ENCODE measurements at regions not wholly inside any gene's neighbourhood (a gene's known extent, or its start where the extent isn't known, plus 50 kb on each side); places are given as distances from the start of the nearest gene placed in this dataset.

GRCh38 chr4:17094159-17094875 lies 195.9 kb upstream of the LDB2 start:
- TF ChIP-seq CTCF (IDR thresholded peaks at IDR 0.05; ENCODE audit: low read depth, low read length, missing control alignments) = no peak
- DNase-seq (ENCODE audit: extremely low read depth, low read depth) = no peak
- no peak overlapping the region for H3K4me3 ChIP-seq (replicated peaks; ENCODE audit: low read depth, low read length)

GRCh38 chr4:17093481-17093880 lies 195.0 kb upstream of the LDB2 start:
- DNase-seq (ENCODE audit: extremely low read depth, low read depth) = no peak
- no peak for TF ChIP-seq CTCF (IDR thresholded peaks at IDR 0.05; ENCODE audit: low read depth, low read length, missing control alignments)
- no peak overlapping the region for H3K4me3 ChIP-seq (replicated peaks; ENCODE audit: low read depth, low read length)

GRCh38 chr4:17092736-17093437 lies 194.4 kb upstream of the LDB2 start:
- TF ChIP-seq CTCF (IDR thresholded peaks at IDR 0.05; ENCODE audit: low read depth, low read length, missing control alignments) = no peak
- DNase-seq (ENCODE audit: extremely low read depth, low read depth) = no peak
- H3K4me3 ChIP-seq (replicated peaks; ENCODE audit: low read depth, low read length) = no peak overlapping the region

GRCh38 chr4:17091104-17091503 lies 192.7 kb upstream of the LDB2 start:
- DNase-seq (ENCODE audit: extremely low read depth, low read depth) = no peak
- H3K4me3 ChIP-seq (replicated peaks; ENCODE audit: low read depth, low read length) = no peak overlapping the region
- no peak for TF ChIP-seq CTCF (IDR thresholded peaks at IDR 0.05; ENCODE audit: low read depth, low read length, missing control alignments)

GRCh38 chr4:17090063-17090462 lies 191.6 kb upstream of the LDB2 start:
- H3K4me3 ChIP-seq (replicated peaks; ENCODE audit: low read depth, low read length) = no peak overlapping the region
- TF ChIP-seq CTCF (IDR thresholded peaks at IDR 0.05; ENCODE audit: low read depth, low read length, missing control alignments) = no peak
- no peak for DNase-seq (ENCODE audit: extremely low read depth, low read depth)

- TF ChIP-seq CTCF (IDR thresholded peaks at IDR 0.05; ENCODE audit: low read depth, low read length, missing control alignments) = no peak
- no peak for DNase-seq (ENCODE audit: extremely low read depth, low read depth)
- no peak overlapping the region for H3K4me3 ChIP-seq (replicated peaks; ENCODE audit: low read depth, low read length)
These were observed 187.0 kb upstream of the LDB2 start for GRCh38 chr4:17085416-17085815.

Measured in HFF-Myc (cell line).